ENCODE measurements at regions not wholly inside any gene's neighbourhood (a gene's known extent, or its start where the extent isn't known, plus 50 kb on each side); places are given as distances from the start of the nearest gene placed in this dataset.

DNA sequence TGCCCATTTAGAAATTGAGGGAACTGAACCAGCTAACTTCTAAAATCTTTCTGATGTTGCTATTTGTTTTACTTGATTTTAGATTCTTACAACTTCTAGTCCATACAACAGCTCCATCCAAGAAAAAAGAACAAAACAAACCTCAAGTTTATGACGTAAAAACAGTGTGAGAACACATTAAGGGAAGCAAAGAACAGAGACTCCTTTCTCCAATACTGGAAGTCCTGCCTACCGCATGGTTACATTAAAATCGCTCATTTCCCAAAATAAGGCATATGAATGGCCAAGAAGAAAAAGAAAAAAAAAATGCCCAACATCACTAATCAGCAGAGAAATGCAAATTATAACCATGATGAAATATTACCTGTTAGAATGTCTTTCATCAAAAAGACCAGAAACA lies 110.0 kb downstream of the TRIB2 start:
- TF ChIP-seq CTCF (IDR thresholded peaks at IDR 0.05) (no peak), POLR2AphosphoS5 (IDR thresholded peaks at IDR 0.05; ENCODE audit: low read depth, low read length) (no peak), SIN3A (IDR thresholded peaks at IDR 0.05; ENCODE audit: borderline replicate concordance, insufficient read depth, low read depth, low read length) (no peak)

Measured in Panc1 (cell line).